OCI-LY1 (cell line): ENCODE measurements at regions not wholly inside any gene's neighbourhood (a gene's known extent, or its start where the extent isn't known, plus 50 kb on each side); places are given as distances from the start of the nearest gene placed in this dataset.
"Not testable (repeated sequence)": the region's sequence is repeated elsewhere in the genome, so short reads cannot be mapped to it uniquely, and the experiment has no call there.

Experiments used
- H2AFZ ChIP-seq: fragments of 200-600 bp; sonication (generic), shearing (Covaris generic); 2 replicates; pipeline ENCODE4 v1.6.0; 2014; ENCODE audit warnings: antibody characterized with exemption, mild to moderate bottlenecking, low read length
- H3F3A ChIP-seq: fragments of 200-600 bp; sonication (generic), shearing (Covaris generic); 2 replicates; pipeline ENCODE4 v1.6.0; 2014; ENCODE audit warnings: mild to moderate bottlenecking, antibody characterized with exemption, low read length, moderate library complexity; ENCODE audit not compliant: insufficient read depth
- H3K27ac ChIP-seq: fragments of 200-600 bp; sonication (generic); 2 replicates; pipeline ENCODE4 v1.5.1; 2014; ENCODE audit warnings: low read length, mixed run types, mild to moderate bottlenecking, low read depth; ENCODE audit not compliant: poor library complexity, severe bottlenecking
- H3K27me3 ChIP-seq: fragments of 200-600 bp; sonication (generic); 2 replicates; pipeline ENCODE4 v1.6.0; 2014; ENCODE audit warnings: antibody characterized with exemption, mild to moderate bottlenecking, low read length, moderate library complexity; ENCODE audit not compliant: insufficient read depth
- H3K36me3 ChIP-seq: fragments of 200-600 bp; sonication (generic); 2 replicates; pipeline ENCODE4 v1.6.1; 2014; ENCODE audit warnings: mild to moderate bottlenecking, antibody characterized with exemption, low read length, moderate library complexity, mixed read lengths; ENCODE audit not compliant: insufficient read depth
- H3K4me1 ChIP-seq: fragments of 200-600 bp; sonication (generic); 2 replicates; pipeline ENCODE4 v1.5.1; 2014; ENCODE audit warnings: mild to moderate bottlenecking, low read length, moderate library complexity; ENCODE audit not compliant: insufficient read depth, severe bottlenecking
- H3K4me2 ChIP-seq: fragments of 200-600 bp; sonication (generic), shearing (Covaris generic); 2 replicates; pipeline ENCODE4 v1.6.1; 2014; ENCODE audit warnings: low read length
- H3K4me3 ChIP-seq: fragments of 200-600 bp; sonication (generic); 2 replicates; pipeline ENCODE4 v1.5.1; 2014; ENCODE audit warnings: low read length, low read depth, mild to moderate bottlenecking, mixed read lengths; ENCODE audit not compliant: poor library complexity, severe bottlenecking
- H3K79me2 ChIP-seq: fragments of 200-600 bp; shearing (Covaris generic); 2 replicates; pipeline ENCODE4 v1.6.1; 2016; ENCODE audit warnings: mixed run types, low read length, mixed read lengths; ENCODE audit not compliant: insufficient read depth
- H3K9ac ChIP-seq: fragments of 200-600 bp; sonication (generic), shearing (Covaris generic); 2 replicates; pipeline ENCODE4 v1.6.1; 2014; ENCODE audit warnings: mild to moderate bottlenecking, low read length, mixed read lengths
- H3K9me2 ChIP-seq: fragments of 200-600 bp; sonication (generic), shearing (Covaris generic); 2 replicates; pipeline ENCODE4 v1.6.1; 2014; ENCODE audit warnings: low read depth, mild to moderate bottlenecking, low read length, mixed read lengths
- H3K9me3 ChIP-seq: fragments of 200-600 bp; shearing (Covaris generic); 2 replicates; pipeline ENCODE4 v1.6.1; 2014; ENCODE audit warnings: low read length, mixed read lengths
- H4K20me1 ChIP-seq: fragments of 200-600 bp; sonication (generic), shearing (Covaris generic); 2 replicates; pipeline ENCODE4 v1.6.0; 2016; ENCODE audit warnings: mild to moderate bottlenecking, low read length; ENCODE audit not compliant: insufficient read depth
- CTCF ChIP-seq: fragments of 200-600 bp; sonication (generic), shearing (Covaris generic); IDR thresholded peaks from 2 replicates; pipeline ENCODE4 v1.5.1; 2017; ENCODE audit warnings: mild to moderate bottlenecking, antibody characterized with exemption, low read length, moderate library complexity, mixed read lengths
- EZH2 ChIP-seq: fragments of 200-600 bp; sonication (generic), shearing (Covaris generic); IDR thresholded peaks from 2 replicates; pipeline ENCODE4 v1.8.0; 2017; ENCODE audit warnings: borderline replicate concordance, mixed run types, mild to moderate bottlenecking, antibody characterized with exemption, low read length, moderate library complexity, mixed read lengths

GRCh38 chrY:9155721-9156120 is 181.5 kb upstream of the TSPY4 start:
- no peaks in the 10 kb centered on the region for H3K9me2 ChIP-seq
- no peak overlapping the region for H3K9ac ChIP-seq
- no peak overlapping the region for H2AFZ ChIP-seq
- no peaks in the 10 kb centered on the region for H3K9me3 ChIP-seq
- TF ChIP-seq EZH2 (no peak), CTCF (no peak)
- no peaks in the 10 kb centered on the region for H3F3A ChIP-seq
- H3K4me1 ChIP-seq, result no peaks in the 10 kb centered on the region
- H3K4me2 ChIP-seq, result no peak overlapping the region
- H3K27me3 ChIP-seq, result no peaks in the 10 kb centered on the region
- no peak overlapping the region for H3K27ac ChIP-seq
- no peaks in the 10 kb centered on the region for H3K79me2 ChIP-seq
- no peaks in the 10 kb centered on the region for H4K20me1 ChIP-seq
- no peaks in the 10 kb centered on the region for H3K36me3 ChIP-seq
- H3K4me3 ChIP-seq, result no peak overlapping the region

- Histone ChIP-seq H3K4me2 (no peak overlapping the region), H3K4me1 (peaks cover 7% of the 10 kb centered on the region), H3K27ac (no peak overlapping the region), H3K79me2 (no peaks in the 10 kb centered on the region), H3K9me3 (no peaks in the 10 kb centered on the region), H2AFZ (no peak overlapping the region), H3K4me3 (no peak overlapping the region), H3K27me3 (no peaks in the 10 kb centered on the region), H3K9ac (no peak overlapping the region), H3F3A (no peaks in the 10 kb centered on the region), H4K20me1 (no peaks in the 10 kb centered on the region), H3K9me2 (no peaks in the 10 kb centered on the region), H3K36me3 (no peaks in the 10 kb centered on the region; the same call in 1 of the 2 replicates)
- TF ChIP-seq EZH2 (no peak), CTCF (no peak)
Measured at GRCh38 chrY:9158616-9159015, 178.6 kb upstream of the TSPY4 start.

GRCh38 chrY:9160331-9160730 is 176.9 kb upstream of the TSPY4 start:
- H3K9ac ChIP-seq, H3K4me3 ChIP-seq, H2AFZ ChIP-seq, H3K27ac ChIP-seq, H3K4me2 ChIP-seq, H3K9me3 ChIP-seq, H3F3A ChIP-seq, H3K79me2 ChIP-seq, H3K36me3 ChIP-seq, H3K27me3 ChIP-seq, H3K4me1 ChIP-seq, H3K9me2 ChIP-seq, H4K20me1 ChIP-seq: not testable (repeated sequence)

DNA sequence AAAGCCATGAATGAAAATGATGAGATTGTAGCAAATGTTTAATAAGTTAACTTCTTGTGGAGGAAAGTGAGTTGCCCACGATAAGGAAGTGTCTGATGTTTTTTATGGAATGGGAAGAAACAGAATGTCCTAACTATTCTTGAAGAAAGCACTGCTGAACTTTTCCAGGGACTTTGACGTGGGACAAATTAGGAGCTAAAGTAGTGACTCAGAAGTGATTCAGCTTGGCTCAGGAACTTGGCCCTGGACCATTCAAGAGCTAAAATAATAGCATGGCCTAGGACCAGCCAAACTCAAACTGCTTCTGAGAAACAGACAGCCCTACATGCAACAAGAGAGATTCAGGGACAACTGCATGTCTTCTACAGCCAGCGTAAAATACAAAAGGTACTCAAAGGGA is 176.3 kb upstream of the TSPY4 start:
- H3K27ac ChIP-seq, H3K36me3 ChIP-seq: not testable (repeated sequence)

GRCh38 chrY:9161990-9162389 is 175.3 kb upstream of the TSPY4 start:
- not testable (repeated sequence) for H3K79me2 ChIP-seq, H3K9me3 ChIP-seq

More for the DNA sequence above, 176.3 kb upstream of the TSPY4 start:
- not testable (repeated sequence) for H3K9ac ChIP-seq, H3K4me1 ChIP-seq, H3K4me3 ChIP-seq, H3K9me2 ChIP-seq, H3K79me2 ChIP-seq, H3K4me2 ChIP-seq, H3K27me3 ChIP-seq, H3K9me3 ChIP-seq, H3F3A ChIP-seq, H2AFZ ChIP-seq, H4K20me1 ChIP-seq

GRCh38 chrY:9162424-9162823 is 174.8 kb upstream of the TSPY4 start:
- H3K9me2 ChIP-seq, H4K20me1 ChIP-seq, H3K9me3 ChIP-seq, H3K79me2 ChIP-seq, H3K36me3 ChIP-seq, H2AFZ ChIP-seq, H3K4me2 ChIP-seq, H3K9ac ChIP-seq, H3K4me3 ChIP-seq, H3F3A ChIP-seq, H3K27me3 ChIP-seq: not testable (repeated sequence)
- Histone ChIP-seq H3K4me1 (peaks cover 15% of the 10 kb centered on the region), H3K27ac (peak overlapping the region; percentile 77)

More at GRCh38 chrY:9161990-9162389, 175.3 kb upstream of the TSPY4 start:
- H3K36me3 ChIP-seq, H2AFZ ChIP-seq, H3F3A ChIP-seq, H3K9me2 ChIP-seq, H3K4me2 ChIP-seq, H4K20me1 ChIP-seq, H3K27me3 ChIP-seq, H3K9ac ChIP-seq, H3K4me3 ChIP-seq: not testable (repeated sequence)
- Histone ChIP-seq H3K27ac (peak overlapping the region; percentile 77), H3K4me1 (peaks cover 11% of the 10 kb centered on the region)
